T1000 (cell line): ENCODE measurements at regions not wholly inside any gene's neighbourhood (a gene's known extent, or its start where the extent isn't known, plus 50 kb on each side); places are given as distances from the start of the nearest gene placed in this dataset.

Experiments used
- DNase-seq: peaks from one replicate; lab custom pipeline; 2025; ENCODE audit warnings: mixed read lengths; lab: John Stamatoyannopoulos, UW

DNA sequence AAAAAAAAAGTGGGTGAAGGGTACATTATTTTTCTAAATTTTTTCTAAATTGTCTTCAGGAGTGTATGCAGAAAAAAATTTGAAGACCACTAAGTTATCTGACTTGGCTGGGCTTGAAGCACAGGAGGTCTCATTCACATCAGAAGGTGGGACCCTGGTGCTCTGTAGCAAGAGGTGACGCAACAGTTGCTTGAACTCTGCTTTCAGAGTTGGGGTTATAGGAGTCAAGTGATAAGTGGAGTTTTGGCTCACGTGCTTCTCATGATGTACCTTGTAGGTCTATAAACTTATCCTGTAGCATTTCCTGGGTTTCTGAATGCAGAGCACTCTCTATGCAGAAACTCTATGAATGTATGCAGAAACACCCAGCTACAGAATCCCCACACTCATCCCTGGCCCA, 58.5 kb upstream of the FOXC1 start:
- no peak for DNase-seq

DNA sequence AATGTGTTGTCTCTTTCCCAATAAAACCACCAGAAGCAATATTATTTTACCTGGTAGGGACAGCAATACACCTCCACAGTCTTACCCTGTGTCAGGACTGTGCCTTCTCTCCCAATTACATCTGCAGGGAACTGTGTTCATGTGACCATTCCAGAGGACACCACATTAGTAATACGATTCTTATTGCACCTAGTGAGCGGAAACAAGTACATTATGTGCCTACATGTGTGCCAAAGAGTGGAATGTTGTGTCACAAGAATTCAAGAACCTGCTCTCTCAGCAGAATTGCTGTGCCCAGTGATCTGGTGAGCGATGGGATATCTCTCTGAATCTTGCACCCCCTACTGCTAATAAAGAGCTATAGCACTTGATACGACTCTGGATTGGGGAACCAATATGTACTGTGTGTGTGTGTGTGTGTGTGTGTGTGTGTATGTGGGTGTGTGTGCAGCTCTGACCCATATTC, 57.4 kb upstream of the FOXC1 start:
- DNase-seq, result no peak

DNA sequence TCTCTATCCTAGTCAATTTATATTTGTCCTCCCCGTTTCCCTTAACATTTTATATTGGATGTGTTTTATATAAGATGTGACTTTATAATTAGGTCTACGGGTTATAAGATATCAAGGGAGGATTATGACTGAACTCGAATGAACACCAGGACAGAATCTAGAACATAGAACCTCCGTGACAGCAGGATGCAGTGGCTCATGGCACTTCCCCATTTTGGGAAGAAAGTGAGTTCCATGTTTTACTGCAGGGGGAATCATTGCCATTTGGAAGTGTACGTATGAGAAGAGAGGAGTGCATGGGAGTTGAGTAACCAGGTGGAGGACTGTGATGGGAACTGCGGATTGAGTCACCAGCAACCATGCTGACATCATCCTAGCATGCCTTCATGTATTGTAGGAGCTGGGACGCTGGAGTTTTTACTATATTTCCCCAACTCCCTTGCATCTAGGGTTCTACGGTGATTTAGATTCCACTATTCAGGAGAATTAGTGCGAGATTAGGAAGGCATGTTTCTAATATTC, 56.1 kb upstream of the FOXC1 start:
- no peak for DNase-seq

GRCh38 chr6:1554141-1554475, 55.6 kb upstream of the FOXC1 start:
- no peak for DNase-seq

GRCh38 chr6:1554476-1555310, 55.0 kb upstream of the FOXC1 start:
- DNase-seq, result peak; percentile 52

DNA sequence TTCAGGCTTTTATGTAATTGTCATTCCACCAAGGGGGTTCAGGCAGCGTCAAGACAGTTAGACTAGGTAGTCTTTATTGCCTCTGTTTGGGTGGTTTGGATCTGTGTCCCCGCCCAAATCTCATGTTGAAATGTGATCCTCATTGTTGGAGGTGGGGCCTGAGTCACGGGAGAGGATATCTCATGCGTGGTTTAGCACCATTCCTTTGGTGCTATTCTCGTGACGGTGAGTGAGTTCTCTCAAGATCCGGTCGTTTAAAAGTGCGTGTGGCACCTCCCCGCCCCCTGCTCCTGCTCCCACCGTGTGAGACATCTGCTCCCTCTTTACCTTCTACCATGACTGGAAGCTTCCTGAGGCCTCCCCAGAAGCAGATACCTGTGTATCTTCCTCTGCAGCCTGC, 51.3 kb upstream of the FOXC1 start:
- DNase-seq, result no peak
